ENCODE measurements at regions not wholly inside any gene's neighbourhood (a gene's known extent, or its start where the extent isn't known, plus 50 kb on each side); places are given as distances from the start of the nearest gene placed in this dataset.
"Not testable (repeated sequence)": the region's sequence is repeated elsewhere in the genome, so short reads cannot be mapped to it uniquely, and the experiment has no call there.

DNA sequence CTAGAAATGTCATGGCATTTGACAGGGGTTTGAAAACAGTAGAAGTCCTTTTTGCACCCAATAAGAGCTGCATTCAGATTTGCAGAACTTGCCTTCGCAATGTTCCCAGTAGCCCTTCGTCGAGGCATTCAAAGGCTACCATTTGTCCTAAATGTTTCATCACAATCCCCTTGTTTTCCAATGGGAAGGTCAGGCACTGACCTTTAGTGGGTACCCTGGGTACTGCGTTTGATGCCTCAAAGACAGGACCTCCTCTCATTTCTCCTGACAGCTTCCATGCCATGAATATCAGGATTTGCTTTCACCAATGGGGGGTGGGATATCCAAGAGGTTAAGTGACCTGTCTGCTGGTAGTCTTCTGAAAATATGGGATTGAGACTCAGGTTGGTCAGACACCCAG is 1063.1 kb downstream of the BCL11B start:
- no peak overlapping the region for H3K4me3 ChIP-seq (ENCODE audit: low read depth, low read length)
- DNase-seq (ENCODE audit: low read depth) = no peak

GRCh38 chr14:98210045-98210672 is 1061.8 kb downstream of the BCL11B start:
- no peak for DNase-seq (ENCODE audit: low read depth)
- no peak overlapping the region for H3K4me3 ChIP-seq (ENCODE audit: low read depth, low read length)

GRCh38 chr14:98217530-98217929 is 1054.5 kb downstream of the BCL11B start:
- H3K4me3 ChIP-seq (ENCODE audit: low read depth, low read length) = no peak overlapping the region
- DNase-seq (ENCODE audit: low read depth) = no peak

DNA sequence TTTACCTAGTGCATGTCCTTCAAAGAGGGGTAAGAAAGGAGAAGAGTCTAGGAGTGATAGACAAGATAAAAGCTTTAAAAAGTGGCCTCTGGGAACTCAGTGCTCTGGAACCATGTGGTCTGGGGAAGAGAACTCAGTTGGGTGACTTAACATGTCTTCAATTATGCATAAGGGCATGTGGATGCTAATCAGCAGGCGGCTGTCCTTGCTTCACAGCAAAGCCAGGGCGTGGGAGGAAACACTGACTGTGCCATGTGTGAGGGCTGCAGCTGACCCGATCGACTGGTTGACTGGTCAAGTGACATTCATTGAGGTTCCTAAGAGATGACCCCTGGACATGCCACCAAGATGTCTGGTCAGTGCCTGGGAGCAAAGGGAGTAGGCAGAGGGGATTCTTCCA is 1053.8 kb downstream of the BCL11B start:
- DNase-seq (ENCODE audit: low read depth) = no peak
- no peak overlapping the region for H3K4me3 ChIP-seq (ENCODE audit: low read depth, low read length)

- H3K4me3 ChIP-seq (ENCODE audit: low read depth, low read length) = no peak overlapping the region
- DNase-seq (ENCODE audit: low read depth) = no peak
Observed at GRCh38 chr14:98219638-98220037, 1052.4 kb downstream of the BCL11B start.

DNA sequence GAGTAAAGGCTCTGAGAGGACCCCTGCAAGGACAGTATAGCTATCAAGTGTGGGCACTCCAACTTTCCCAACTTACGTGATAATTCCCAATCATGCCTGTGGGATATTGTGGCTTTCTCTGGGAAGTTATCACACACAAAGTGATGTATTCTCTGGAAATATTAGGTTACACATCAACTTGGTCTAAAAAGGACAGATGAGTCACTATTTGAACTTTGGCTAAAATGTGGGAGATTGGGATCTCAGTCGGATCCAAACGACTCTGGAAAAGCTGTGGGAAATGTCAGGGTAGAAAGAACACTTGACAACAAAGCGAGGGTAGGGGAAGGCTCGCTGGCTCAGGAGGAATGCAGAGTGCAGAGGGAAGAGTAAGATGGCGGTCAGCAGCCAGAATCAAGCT is 1048.9 kb downstream of the BCL11B start:
- DNase-seq (ENCODE audit: low read depth) = no peak
- no peak overlapping the region for H3K4me3 ChIP-seq (ENCODE audit: low read depth, low read length)

DNA sequence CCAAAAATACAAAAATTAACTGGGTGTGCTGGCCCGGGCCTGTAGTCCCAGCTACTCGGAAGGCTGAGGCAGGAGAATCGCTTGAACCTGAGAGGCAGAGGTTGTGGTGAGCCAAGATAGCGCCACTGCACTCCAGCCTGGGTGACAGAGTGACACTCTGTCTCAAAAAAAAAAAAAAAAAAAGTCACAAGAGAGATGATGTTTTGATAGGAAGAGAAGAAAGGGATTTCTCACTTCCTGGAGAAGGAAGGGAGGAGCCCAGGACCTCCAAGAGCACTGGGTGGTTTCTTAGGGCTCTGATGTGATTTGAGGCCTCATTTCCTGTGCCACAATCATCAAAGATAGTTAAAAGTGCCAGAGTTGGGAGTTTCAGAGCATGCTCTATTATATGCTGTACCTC is 1048.3 kb downstream of the BCL11B start:
- DNase-seq (ENCODE audit: low read depth); H3K4me3 ChIP-seq (ENCODE audit: low read depth, low read length): not testable (repeated sequence)

DNA sequence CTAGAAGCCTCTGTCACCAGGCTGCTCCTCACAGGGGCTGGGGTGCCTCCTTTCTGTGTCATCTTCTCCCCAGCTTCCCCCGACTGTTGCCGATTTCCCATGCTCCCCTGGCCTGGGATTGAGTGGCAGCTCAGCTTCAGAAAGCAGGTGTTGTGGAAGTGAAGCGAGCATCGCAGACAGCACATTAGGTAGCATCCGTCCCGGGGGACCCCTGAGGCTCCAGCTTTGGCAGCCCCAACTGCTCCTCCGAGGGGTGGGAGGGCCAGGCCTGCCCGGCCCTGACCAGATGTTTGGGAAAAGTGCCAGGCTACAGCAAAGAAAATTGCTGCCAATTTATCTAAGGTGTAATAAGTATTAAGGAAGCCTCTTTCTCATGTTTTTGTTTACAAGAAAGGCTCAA is 1045.6 kb downstream of the BCL11B start:
- H3K4me3 ChIP-seq (ENCODE audit: low read depth, low read length) = no peak overlapping the region
- DNase-seq (ENCODE audit: low read depth) = no peak

GRCh38 chr14:98227000-98227726 is 1044.8 kb downstream of the BCL11B start:
- H3K4me3 ChIP-seq (ENCODE audit: low read depth, low read length) = no peak overlapping the region
- no peak for DNase-seq (ENCODE audit: low read depth)

DNA sequence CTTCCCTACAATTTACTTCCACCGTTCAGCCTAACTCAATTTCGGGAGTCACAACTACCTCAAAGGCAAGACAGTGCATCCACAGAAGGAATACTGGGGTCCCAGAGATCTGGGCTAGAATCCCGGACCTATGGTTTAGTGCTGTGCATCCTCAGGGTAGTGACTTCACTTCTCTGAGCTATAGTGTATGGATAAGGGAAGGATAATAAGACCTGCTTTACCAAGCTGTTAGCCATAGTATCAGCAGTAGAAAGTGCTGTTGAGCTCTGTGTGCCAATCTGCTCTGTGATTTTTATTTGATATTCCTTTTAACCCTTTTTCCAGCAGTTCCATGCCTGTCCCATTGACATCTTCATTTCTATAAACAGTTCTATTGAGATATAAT is 1044.3 kb downstream of the BCL11B start:
- H3K4me3 ChIP-seq (ENCODE audit: low read depth, low read length) = no peak overlapping the region
- DNase-seq (ENCODE audit: low read depth) = no peak

DNA sequence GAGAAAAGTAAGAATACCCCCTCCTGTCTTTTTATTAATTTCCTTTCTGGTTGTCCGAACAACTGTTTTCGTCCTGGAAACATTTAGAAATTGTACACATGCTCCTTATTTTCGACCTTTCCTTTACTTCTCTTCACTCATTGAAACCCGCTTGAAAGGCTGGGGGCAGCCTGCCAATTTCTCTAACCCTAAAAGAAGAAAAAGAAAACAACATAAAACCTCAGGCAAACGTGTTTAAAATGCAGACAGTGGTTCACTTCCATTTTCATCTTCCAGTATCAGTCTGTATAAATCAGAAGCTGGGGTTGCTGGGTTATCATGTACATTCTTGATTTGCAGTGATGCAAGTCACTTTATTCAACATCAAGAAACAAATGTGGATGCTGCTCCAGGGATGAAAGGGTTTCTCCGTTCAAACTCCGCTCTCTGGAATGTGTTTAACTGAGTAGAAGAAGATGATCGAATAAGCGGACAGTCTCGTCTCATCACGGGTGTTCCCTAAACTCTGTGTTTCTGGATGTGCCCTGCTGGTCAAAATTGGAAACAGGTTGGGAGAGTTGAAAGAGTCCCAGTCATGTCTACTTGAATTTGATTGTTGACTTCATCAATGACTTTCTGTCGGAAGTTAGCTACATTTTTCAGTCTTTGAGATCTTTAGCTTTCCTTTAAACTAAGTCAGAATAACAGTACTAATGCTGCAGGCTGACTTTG is 1042.2 kb downstream of the BCL11B start:
- no peak for DNase-seq (ENCODE audit: low read depth)
- no peak overlapping the region for H3K4me3 ChIP-seq (ENCODE audit: low read depth, low read length)

DNA sequence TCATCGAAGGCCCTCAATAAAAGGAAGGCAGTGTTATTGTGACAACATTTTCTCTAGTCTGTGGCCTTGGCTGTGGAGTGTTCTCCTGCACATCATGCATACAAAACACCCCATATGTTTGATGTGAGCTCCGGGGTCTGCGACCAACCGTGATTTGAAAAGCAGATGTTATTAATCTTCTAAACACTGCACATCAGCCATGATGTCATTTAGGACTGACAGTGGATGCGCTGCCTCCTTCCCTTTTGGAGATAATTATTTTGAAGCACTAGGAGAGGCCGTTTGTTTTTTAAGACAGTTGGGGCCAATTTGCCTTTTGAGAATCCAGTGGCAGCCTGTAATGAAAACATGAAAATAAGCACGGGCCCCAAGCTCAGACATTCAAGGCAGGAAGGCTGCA is 1041.6 kb downstream of the BCL11B start:
- no peak overlapping the region for H3K4me3 ChIP-seq (ENCODE audit: low read depth, low read length)
- no peak for DNase-seq (ENCODE audit: low read depth)

GRCh38 chr14:98231210-98231609 is 1040.8 kb downstream of the BCL11B start:
- H3K4me3 ChIP-seq (ENCODE audit: low read depth, low read length) = no peak overlapping the region
- DNase-seq (ENCODE audit: low read depth) = no peak

DNA sequence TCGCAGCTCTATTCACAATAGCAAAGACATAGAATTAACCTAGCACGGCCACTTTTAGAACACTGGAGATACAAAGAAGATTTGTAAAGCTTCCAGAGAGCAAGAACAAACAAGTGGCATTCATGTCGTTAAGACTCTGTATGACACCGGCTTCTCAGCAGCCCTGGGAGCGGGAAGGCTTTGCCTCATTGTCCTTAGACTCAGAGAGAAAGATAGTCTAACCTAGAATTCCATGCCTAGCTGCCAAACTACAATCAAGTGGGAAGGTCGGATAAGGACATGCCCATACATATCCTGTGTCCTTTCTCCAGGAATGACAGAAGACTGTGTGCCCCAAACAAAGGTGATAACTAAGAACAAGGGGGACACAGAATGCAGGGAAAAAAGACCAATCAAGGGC is 1038.3 kb downstream of the BCL11B start:
- DNase-seq (ENCODE audit: low read depth) = no peak
- H3K4me3 ChIP-seq (ENCODE audit: low read depth, low read length) = no peak overlapping the region

DNA sequence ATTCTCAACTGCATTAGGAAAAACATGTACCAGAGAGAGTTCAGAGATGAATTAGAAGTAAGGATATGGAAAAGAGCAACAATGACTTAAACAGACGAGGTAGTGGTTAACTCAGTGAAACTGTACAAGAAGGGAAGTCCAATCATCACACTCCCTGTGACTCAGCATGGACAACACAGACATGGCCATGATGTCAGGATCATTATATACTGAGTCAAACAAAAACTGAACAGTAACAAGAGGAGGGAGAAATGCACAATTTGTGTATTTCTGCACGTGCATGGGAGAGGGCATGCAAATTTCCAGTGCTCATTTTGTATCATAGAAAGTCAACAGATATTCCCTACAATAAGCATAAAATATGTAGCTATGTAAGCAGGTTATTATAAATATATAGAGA is 1037.8 kb downstream of the BCL11B start:
- DNase-seq (ENCODE audit: low read depth) = no peak

DNA sequence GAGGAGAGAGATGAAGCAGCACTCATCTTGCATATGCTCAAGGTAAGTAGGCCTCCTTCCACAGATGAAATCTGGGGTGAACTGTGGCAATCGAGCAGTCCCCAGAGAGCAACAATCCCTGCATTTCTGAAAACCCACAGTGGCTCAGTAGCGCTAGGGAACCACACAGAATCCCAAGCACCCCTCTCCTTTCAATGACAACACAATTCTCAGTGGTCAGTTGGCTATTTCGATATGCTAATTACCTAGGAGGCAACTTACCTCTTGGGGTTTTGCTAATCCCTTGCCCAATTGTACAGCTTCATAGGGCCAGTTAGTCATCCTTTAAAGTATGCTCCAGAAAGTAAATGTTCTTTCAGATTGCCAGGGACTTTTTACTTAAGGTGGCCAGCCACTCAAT is 1035.7 kb downstream of the BCL11B start:
- no peak overlapping the region for H3K4me3 ChIP-seq (ENCODE audit: low read depth, low read length)
- DNase-seq (ENCODE audit: low read depth) = no peak

More for the DNA sequence above, 1037.8 kb downstream of the BCL11B start:
- H3K4me3 ChIP-seq (ENCODE audit: low read depth, low read length) = no peak overlapping the region

DNA sequence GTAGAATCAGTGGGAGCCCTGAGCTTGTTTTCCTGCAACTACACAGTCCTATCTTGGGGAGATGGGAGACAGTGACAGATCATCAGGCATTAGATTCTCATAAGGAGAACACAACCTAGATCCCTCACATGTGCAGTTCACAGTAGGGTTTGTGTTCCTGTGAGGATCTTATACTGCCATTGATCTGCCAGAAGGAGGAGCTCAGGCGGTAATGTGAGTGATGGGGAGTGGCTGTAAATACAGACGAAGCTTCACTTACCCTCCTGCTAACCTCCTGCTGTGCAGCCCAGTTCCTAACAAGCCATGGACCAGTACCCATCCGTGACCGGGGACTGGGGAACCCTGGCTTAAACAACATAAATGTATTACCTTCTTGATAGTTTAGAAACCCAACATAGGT is 1034.1 kb downstream of the BCL11B start:
- no peak overlapping the region for H3K4me3 ChIP-seq (ENCODE audit: low read depth, low read length)
- DNase-seq (ENCODE audit: low read depth) = no peak

DNA sequence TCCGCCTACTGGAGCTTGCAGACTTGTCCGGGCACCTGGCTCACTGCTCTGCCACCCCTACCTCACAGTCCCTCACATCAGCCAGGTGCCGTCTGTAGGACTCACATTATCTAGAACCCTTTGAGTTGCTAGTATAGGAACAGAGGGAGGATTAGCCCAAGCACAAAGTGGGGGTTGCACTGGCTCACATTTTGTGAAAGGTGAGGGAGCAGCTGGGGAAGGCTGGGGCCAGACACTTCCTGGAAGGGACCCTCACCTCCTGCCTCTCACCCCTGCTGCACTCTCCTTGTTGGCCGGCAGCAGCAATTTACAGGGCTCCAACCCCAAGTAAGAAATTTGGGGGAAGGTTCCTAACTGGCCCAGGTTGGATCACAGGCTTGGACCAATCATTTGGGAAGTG is 1031.6 kb downstream of the BCL11B start:
- H3K4me3 ChIP-seq (ENCODE audit: low read depth, low read length) = no peak overlapping the region
- DNase-seq (ENCODE audit: low read depth) = no peak

- H3K4me3 ChIP-seq (ENCODE audit: low read depth, low read length) = no peak overlapping the region
- no peak for DNase-seq (ENCODE audit: low read depth)
Observed at GRCh38 chr14:98242903-98243302, 1029.1 kb downstream of the BCL11B start.

DNA sequence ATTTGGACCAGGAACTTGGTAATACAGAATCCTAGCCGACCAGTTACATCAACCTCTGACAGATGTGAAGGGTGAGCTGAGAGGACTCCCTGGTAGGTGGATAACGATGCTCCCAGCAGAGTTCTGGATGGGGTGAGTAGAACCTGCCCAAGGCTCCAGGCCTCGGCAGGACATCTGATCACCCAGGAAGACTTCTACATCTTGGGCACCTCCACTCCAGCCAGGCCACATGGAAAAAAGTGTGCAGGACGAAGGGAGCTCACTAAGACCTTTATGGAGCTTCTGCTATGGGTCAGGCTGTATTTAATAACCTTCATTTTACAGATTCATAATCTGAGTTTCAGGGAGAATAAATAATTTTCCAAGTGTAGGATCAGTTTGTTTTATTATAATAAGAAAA is 1028.7 kb downstream of the BCL11B start:
- H3K4me3 ChIP-seq (ENCODE audit: low read depth, low read length) = no peak overlapping the region
- no peak for DNase-seq (ENCODE audit: low read depth)
